GM18507 (cell line): ENCODE measurements at regions not wholly inside any gene's neighbourhood (a gene's known extent, or its start where the extent isn't known, plus 50 kb on each side); places are given as distances from the start of the nearest gene placed in this dataset.

Experiments
- DNase-seq: peaks from one replicate; pipeline ENCODE4 v3.0.0; 2011; ENCODE audit warnings: low read depth; ENCODE audit not compliant: insufficient read length; ENCODE audit errors: extremely low spot score
- FAIRE-seq: peaks from 2 replicates; lab custom pipeline; 2011; peaks lifted over from hg19 to GRCh38; lab: Jason Lieb, UNC

GRCh38 chr3:188042466-188042865, 111.5 kb upstream of the LPP start:
- DNase-seq (no peak), FAIRE-seq (no peak)

- FAIRE-seq = no peak
Measured at GRCh38 chr3:188043891-188044290, 110.1 kb upstream of the LPP start.

GRCh38 chr3:188046561-188047211, 107.3 kb upstream of the LPP start:
- FAIRE-seq = no peak

More at GRCh38 chr3:188043891-188044290, 110.1 kb upstream of the LPP start:
- DNase-seq = no peak

GRCh38 chr3:188047536-188047935, 106.4 kb upstream of the LPP start:
- FAIRE-seq (no peak), DNase-seq (no peak)

More at GRCh38 chr3:188046561-188047211, 107.3 kb upstream of the LPP start:
- no peak for DNase-seq

- no peak for DNase-seq
Measured at GRCh38 chr3:188049606-188050530, 104.1 kb upstream of the LPP start.

GRCh38 chr3:188051801-188052168, 102.2 kb upstream of the LPP start:
- FAIRE-seq = no peak
- no peak for DNase-seq

More at GRCh38 chr3:188049606-188050530, 104.1 kb upstream of the LPP start:
- FAIRE-seq = no peak

- DNase-seq (no peak), FAIRE-seq (no peak)
Measured at GRCh38 chr3:188052169-188053035, 101.6 kb upstream of the LPP start.

- no peak for DNase-seq
- FAIRE-seq = no peak
Measured at GRCh38 chr3:188053036-188053340, 101.0 kb upstream of the LPP start.

- no peak for DNase-seq
- no peak for FAIRE-seq
Measured at GRCh38 chr3:188053710-188054380, 100.1 kb upstream of the LPP start.

- no peak for FAIRE-seq
- DNase-seq = no peak
Measured at GRCh38 chr3:188054541-188054940, 99.4 kb upstream of the LPP start.

- FAIRE-seq (no peak), DNase-seq (no peak)
Measured at GRCh38 chr3:188055388-188055787, 98.6 kb upstream of the LPP start.

- FAIRE-seq (no peak), DNase-seq (no peak)
Measured at GRCh38 chr3:188057124-188057523, 96.8 kb upstream of the LPP start.

- no peak for DNase-seq
- FAIRE-seq = no peak
Measured at GRCh38 chr3:188058569-188059184, 95.3 kb upstream of the LPP start.

GRCh38 chr3:188059351-188059750, 94.6 kb upstream of the LPP start:
- FAIRE-seq (no peak), DNase-seq (no peak)

GRCh38 chr3:188060264-188060835, 93.6 kb upstream of the LPP start:
- DNase-seq (no peak), FAIRE-seq (no peak)

GRCh38 chr3:188060840-188061544, 93.0 kb upstream of the LPP start:
- FAIRE-seq = no peak
- no peak for DNase-seq

- FAIRE-seq = no peak
- DNase-seq = no peak
Measured at GRCh38 chr3:188062216-188062615, 91.7 kb upstream of the LPP start.

- DNase-seq (no peak), FAIRE-seq (no peak)
Measured at GRCh38 chr3:188064831-188065493, 89.0 kb upstream of the LPP start.
